ENCODE measurements at regions not wholly inside any gene's neighbourhood (a gene's known extent, or its start where the extent isn't known, plus 50 kb on each side); places are given as distances from the start of the nearest gene placed in this dataset.
"Not testable (repeated sequence)": the region's sequence is repeated elsewhere in the genome, so short reads cannot be mapped to it uniquely, and the experiment has no call there.

DNA sequence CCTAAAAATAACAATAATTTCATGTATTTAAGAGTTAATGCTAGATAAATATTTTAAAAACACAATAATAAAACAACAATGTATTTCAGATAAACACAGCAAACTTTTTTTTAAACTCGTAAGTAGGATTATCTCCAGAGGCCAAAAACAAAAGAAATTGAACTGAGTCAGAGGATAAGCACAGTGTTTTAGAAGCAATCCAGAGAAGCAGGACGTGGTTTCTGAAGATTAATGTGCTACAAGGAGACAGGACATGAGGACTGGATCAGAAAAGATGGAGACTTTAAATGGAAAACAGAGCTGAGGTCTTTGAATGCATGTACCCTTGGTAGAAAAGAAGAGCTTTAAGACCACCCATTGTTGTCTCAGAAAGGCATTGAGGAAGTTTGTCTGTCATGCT, 491.2 kb upstream of the TLE4 start:
- TF ChIP-seq CTCF (IDR thresholded peaks at IDR 0.05; ENCODE audit: low read depth, low read length), result no peak
- no peak overlapping the region for H3K4me3 ChIP-seq (ENCODE audit: low read depth, low read length)

DNA sequence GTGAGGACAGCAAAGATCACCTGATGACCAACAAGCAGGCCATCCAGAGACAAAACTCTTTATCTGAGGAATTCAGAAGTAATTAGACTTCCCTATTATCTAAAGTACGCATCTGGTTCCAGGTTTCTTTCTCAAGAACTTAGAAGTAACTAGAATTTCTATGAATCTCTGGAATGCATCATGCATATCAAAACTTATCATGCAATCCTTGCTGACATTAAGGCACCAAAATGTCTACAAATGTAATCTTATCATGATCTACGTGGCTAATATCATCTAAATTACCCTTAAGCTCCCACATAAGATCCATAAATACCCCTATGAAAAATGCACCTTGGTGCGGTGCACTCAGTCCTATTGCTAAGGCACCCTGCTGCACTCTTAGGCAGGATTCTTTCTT, 488.1 kb upstream of the TLE4 start:
- TF ChIP-seq CTCF (IDR thresholded peaks at IDR 0.05; ENCODE audit: low read depth, low read length), result no peak
- H3K4me3 ChIP-seq (ENCODE audit: low read depth, low read length), result no peak overlapping the region

DNA sequence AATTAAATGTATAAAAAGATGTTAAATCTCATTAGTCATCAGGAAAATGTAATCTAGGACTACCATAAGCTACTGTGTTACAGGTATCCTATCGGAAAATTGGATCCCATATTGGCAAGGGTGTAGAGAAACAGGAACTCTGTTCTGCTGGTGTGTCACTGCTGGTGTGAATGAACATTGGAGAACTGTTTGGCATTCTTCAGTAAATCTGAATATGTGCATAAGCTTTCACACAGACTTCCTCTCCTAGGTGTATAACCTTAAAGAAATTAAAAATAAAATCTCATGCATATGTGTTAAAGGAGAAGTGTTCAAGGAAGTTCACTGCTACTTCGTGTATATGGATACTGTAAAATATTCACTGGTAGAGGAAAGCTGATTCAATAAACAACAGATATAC, 484.6 kb upstream of the TLE4 start:
- no peak overlapping the region for H3K4me3 ChIP-seq (ENCODE audit: low read depth, low read length)
- no peak for TF ChIP-seq CTCF (IDR thresholded peaks at IDR 0.05; ENCODE audit: low read depth, low read length)

- no peak for TF ChIP-seq CTCF (IDR thresholded peaks at IDR 0.05; ENCODE audit: low read depth, low read length)
- no peak overlapping the region for H3K4me3 ChIP-seq (ENCODE audit: low read depth, low read length)
Measured at GRCh38 chr9:79089054-79089560, 482.7 kb upstream of the TLE4 start.

DNA sequence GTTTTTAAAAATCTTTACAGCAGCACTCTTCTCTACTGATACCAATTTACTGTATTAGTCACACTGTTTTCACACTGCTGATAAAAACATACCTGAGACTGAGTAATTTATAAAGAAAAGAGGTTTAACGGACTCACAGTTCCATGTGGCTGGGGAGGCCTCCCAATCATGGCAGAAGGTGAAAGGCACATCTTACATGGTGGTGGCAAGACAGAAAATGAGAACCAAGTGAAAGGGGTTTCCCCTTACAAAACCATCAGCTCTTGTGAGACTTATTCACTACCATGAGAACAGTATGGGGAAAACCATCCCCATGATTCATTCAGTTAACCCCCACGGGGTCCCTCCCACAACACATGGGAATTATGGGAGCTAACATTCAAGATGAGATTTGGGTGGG, 481.9 kb upstream of the TLE4 start:
- H3K4me3 ChIP-seq (ENCODE audit: low read depth, low read length), result not testable (repeated sequence)

DNA sequence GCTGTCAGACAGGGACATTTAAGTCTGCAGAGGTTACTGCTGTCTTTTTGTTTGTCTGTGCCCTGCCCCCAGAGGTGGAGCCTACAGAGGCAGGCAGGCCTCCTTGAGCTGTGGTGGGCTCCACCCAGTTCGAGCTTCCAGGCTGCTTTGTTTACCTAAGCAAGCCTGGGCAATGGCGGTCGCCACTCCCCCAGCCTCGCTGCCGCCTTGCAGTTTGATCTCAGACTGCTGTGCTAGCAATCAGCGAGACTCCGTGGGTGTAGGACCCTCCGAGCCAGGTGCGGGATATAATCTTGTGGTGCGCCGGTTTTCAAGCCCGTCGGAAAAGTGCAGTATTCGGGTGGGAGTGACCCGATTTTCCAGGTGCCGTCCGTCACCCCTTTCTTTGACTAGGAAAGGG, 468.5 kb upstream of the TLE4 start:
- H3K4me3 ChIP-seq (ENCODE audit: low read depth, low read length), result not testable (repeated sequence)

DNA sequence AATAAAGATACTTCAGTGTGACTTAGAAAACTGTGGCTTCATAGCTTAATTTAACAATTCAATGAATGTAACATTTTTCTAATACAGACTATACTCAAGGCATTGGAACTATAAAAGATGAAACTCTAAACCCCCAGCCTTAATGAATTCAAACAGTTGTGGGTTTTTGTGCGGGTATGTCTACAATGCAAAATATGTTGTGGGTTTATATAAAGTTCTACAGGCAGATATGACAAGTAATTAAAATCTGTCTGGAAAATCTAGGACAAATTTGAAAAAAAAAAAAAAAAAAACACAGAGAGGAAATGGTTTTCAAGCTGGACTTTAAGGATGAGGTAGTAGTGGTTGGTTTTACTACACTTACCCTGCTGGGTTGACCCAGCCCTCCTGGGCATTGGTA, 467.5 kb upstream of the TLE4 start:
- no peak overlapping the region for H3K4me3 ChIP-seq (ENCODE audit: low read depth, low read length)
- TF ChIP-seq CTCF (IDR thresholded peaks at IDR 0.05; ENCODE audit: low read depth, low read length), result no peak

DNA sequence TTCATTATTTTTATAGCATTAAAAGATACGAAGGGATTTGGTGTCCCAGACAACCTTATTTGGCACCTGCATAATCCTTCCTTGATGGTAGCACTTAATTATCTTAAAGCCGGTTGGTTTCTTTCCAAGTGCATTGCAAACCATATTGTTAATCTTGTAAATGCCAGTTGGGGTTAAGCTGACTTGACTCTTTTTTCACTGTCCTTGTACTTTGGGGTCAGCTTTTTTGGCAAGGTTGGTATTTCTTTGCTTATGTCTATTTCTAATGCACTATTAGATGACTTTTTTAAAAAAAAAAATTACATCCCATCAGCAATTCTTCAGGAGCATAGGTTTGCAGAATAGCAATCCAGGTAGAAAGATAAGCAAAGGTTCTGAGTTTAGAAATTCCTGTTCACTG, 466.8 kb upstream of the TLE4 start:
- no peak for TF ChIP-seq CTCF (IDR thresholded peaks at IDR 0.05; ENCODE audit: low read depth, low read length)
- H3K4me3 ChIP-seq (ENCODE audit: low read depth, low read length), result no peak overlapping the region
